ENCODE measurements at regions not wholly inside any gene's neighbourhood (a gene's known extent, or its start where the extent isn't known, plus 50 kb on each side); places are given as distances from the start of the nearest gene placed in this dataset.

DNA sequence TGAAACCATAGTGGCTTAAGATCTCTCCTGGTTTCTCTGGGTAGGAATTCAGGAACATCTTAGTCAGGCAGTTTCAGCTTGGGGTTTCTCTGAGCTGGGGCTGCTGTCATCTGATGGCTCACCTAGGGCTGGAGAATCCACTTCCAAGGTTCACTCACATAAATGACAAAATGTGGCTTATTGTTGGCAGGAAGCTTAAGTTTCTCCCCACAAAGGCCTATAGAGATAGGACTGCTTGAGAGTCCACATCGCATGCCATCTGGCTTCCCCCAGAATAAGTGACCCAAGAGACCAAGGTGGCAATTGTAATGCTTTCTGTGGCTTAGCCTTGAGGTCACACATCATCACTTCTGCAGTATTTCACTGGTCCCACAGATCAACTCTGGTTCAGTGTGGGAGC, 131.4 kb downstream of the EDN1 start:
- no peak overlapping the region for H3K27ac Mint-ChIP-seq
- no peak overlapping the region for H3K4me3 ChIP-seq (ENCODE audit: low read length)
- H3K27me3 ChIP-seq (ENCODE audit: control insufficient read depth, insufficient read depth, low read length, poor library complexity, severe bottlenecking): no peaks in the 10 kb centered on the region
- DNase-seq: no peak
- TF ChIP-seq, protein P1, sequence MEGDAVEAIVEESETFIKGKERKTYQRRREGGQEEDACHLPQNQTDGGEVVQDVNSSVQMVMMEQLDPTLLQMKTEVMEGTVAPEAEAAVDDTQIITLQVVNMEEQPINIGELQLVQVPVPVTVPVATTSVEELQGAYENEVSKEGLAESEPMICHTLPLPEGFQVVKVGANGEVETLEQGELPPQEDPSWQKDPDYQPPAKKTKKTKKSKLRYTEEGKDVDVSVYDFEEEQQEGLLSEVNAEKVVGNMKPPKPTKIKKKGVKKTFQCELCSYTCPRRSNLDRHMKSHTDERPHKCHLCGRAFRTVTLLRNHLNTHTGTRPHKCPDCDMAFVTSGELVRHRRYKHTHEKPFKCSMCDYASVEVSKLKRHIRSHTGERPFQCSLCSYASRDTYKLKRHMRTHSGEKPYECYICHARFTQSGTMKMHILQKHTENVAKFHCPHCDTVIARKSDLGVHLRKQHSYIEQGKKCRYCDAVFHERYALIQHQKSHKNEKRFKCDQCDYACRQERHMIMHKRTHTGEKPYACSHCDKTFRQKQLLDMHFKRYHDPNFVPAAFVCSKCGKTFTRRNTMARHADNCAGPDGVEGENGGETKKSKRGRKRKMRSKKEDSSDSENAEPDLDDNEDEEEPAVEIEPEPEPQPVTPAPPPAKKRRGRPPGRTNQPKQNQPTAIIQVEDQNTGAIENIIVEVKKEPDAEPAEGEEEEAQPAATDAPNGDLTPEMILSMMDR (conservative IDR thresholded peaks at IDR 0.05): no peak
- peaks cover 7% of the 10 kb centered on the region for H3K9me3 ChIP-seq (ENCODE audit: control insufficient read depth, low read length)
- H3K9ac ChIP-seq (ENCODE audit: extremely low read depth, low read length, poor library complexity, severe bottlenecking): no peak overlapping the region
- no peaks in the 10 kb centered on the region for H3K4me1 ChIP-seq (ENCODE audit: control insufficient read depth, insufficient read depth, low read length)
- H3K9me3 Mint-ChIP-seq: peaks cover 1% of the 10 kb centered on the region
- whole genome bisulfite sequencing, 2 experiments (ENCODE audit: insufficient coverage in 1 of 2, insufficient read length in 1 of 2): 90 to 93% methylated on average over 1 of the region's 1 CpG
- no peak overlapping the region for H3K27ac ChIP-seq (ENCODE audit: low read depth, low read length)
- no peaks in the 10 kb centered on the region for H3K27me3 Mint-ChIP-seq (ENCODE audit: insufficient read depth)
- H3K4me3 Mint-ChIP-seq: no peak overlapping the region
- H3K4me1 Mint-ChIP-seq: peaks cover 29% of the 10 kb centered on the region
- no peaks in the 10 kb centered on the region for H3K36me3 ChIP-seq (ENCODE audit: control insufficient read depth, insufficient read depth, low read length)
- H3K36me3 Mint-ChIP-seq (ENCODE audit: low read depth): no peaks in the 10 kb centered on the region

DNA sequence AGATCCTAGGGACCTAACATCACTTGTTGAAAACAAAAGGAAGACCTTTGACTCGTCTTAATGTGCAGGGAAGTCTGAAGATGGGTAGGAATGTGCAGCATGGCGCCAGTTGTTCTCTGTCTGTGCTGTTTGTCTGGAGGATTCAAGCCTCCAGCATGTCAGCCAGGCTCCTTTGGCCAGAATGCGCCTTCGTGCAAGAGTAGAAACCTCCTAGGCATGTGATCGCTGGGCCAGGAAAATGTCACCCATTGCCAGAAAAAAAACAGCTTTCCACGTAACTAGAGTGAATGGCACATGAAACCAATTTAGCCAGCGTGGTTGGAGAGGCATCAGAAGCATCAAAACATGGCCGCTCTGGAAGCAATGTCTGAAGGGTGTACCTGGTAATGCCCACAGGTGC, 132.7 kb downstream of the EDN1 start:
- peaks cover 32% of the 10 kb centered on the region for H3K4me1 Mint-ChIP-seq
- Histone ChIP-seq H3K9ac (ENCODE audit: extremely low read depth, low read length, poor library complexity, severe bottlenecking) (no peak overlapping the region), H3K4me1 (ENCODE audit: control insufficient read depth, insufficient read depth, low read length) (no peaks in the 10 kb centered on the region), H3K36me3 (ENCODE audit: control insufficient read depth, insufficient read depth, low read length) (no peaks in the 10 kb centered on the region), H3K27ac (ENCODE audit: low read depth, low read length) (no peak overlapping the region), H3K4me3 (ENCODE audit: low read length) (no peak overlapping the region), H3K27me3 (ENCODE audit: control insufficient read depth, insufficient read depth, low read length, poor library complexity, severe bottlenecking) (no peaks in the 10 kb centered on the region), H3K9me3 (ENCODE audit: control insufficient read depth, low read length) (peaks cover 7% of the 10 kb centered on the region)
- TF ChIP-seq, protein P1 (conservative IDR thresholded peaks at IDR 0.05): no peak
- no peak overlapping the region for H3K4me3 Mint-ChIP-seq
- DNase-seq: no peak
- H3K27me3 Mint-ChIP-seq (ENCODE audit: insufficient read depth): no peaks in the 10 kb centered on the region
- WGBS, 2 experiments (ENCODE audit: insufficient coverage in 1 of 2, insufficient read length in 1 of 2): 91 to 94% methylated on average over 5 to 8 of the region's 8 CpGs
- H3K36me3 Mint-ChIP-seq (ENCODE audit: low read depth): no peaks in the 10 kb centered on the region
- H3K27ac Mint-ChIP-seq: no peak overlapping the region
- H3K9me3 Mint-ChIP-seq: peaks cover 1% of the 10 kb centered on the region

DNA sequence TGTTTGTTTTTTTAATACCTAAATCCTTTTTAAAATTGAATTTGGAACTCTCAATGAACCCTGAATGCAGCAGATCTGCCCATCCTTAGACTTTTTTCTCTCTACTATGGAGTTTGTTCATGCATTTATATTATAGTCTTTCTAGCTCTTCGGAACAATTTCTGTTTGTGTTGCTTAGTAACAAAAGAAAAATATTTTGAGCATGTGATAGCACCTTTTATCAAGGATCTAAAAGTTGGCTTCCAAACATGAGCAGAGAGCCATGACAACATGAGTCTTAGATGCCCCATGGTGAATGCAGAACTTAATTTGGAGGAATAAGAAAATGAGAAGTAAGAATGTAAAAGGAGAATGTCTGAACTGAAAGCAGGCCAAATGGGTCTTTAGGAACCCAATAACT, 133.7 kb downstream of the EDN1 start:
- 86 to 97% methylated on average over 1 of the region's 1 CpG for WGBS, 2 experiments (ENCODE audit: insufficient coverage in 1 of 2, insufficient read length in 1 of 2)

More for the DNA sequence above, 133.7 kb downstream of the EDN1 start:
- Mint-ChIP-seq H3K27me3 (ENCODE audit: insufficient read depth) (no peaks in the 10 kb centered on the region), H3K4me1 (peaks cover 32% of the 10 kb centered on the region), H3K4me3 (no peak overlapping the region), H3K36me3 (ENCODE audit: low read depth) (no peaks in the 10 kb centered on the region), H3K27ac (no peak overlapping the region), H3K9me3 (peaks cover under 1% of the 10 kb centered on the region)
- no peak overlapping the region for H3K9ac ChIP-seq (ENCODE audit: extremely low read depth, low read length, poor library complexity, severe bottlenecking)
- no peaks in the 10 kb centered on the region for H3K4me1 ChIP-seq (ENCODE audit: control insufficient read depth, insufficient read depth, low read length)
- H3K9me3 ChIP-seq (ENCODE audit: control insufficient read depth, low read length): peaks cover 3% of the 10 kb centered on the region
- no peak for DNase-seq
- TF ChIP-seq, protein P1 (conservative IDR thresholded peaks at IDR 0.05): no peak
- H3K27ac ChIP-seq (ENCODE audit: low read depth, low read length): no peak overlapping the region
- no peaks in the 10 kb centered on the region for H3K27me3 ChIP-seq (ENCODE audit: control insufficient read depth, insufficient read depth, low read length, poor library complexity, severe bottlenecking)
- no peaks in the 10 kb centered on the region for H3K36me3 ChIP-seq (ENCODE audit: control insufficient read depth, insufficient read depth, low read length)
- H3K4me3 ChIP-seq (ENCODE audit: low read length): no peak overlapping the region
